Spleen (tissue), 11 donors: ENCODE measurements at regions not wholly inside any gene's neighbourhood (a gene's known extent, or its start where the extent isn't known, plus 50 kb on each side); places are given as distances from the start of the nearest gene placed in this dataset.

ENCODE experiments used
- DNase-seq: peaks from one replicate; pipeline ENCODE4 v3.0.0-alpha.2; 2020
- H3K27ac ChIP-seq, 8 donors: fragments of 200-600 bp; sonication (generic) in 7 of 8; 1 replicate in 4 of 8; 2 replicates in 4 of 8; pipeline versions ENCODE4 v1.5.0 to v1.8.0; 2016 to 2021; ENCODE audit warnings: inconsistent platforms in 4 of 8, mild to moderate bottlenecking in 4 of 8, moderate library complexity in 1 of 8
- H3K27me3 ChIP-seq, 7 donors: fragments of 200-600 bp; sonication (generic) in 6 of 7; replicated peaks in 1 of 7; 1 replicate in 4 of 7; 2 replicates in 3 of 7; pipeline versions ENCODE4 v1.5.0 to v1.8.0; 2016 to 2021; ENCODE audit warnings: inconsistent platforms in 3 of 7, mild to moderate bottlenecking in 1 of 7
- H3K36me3 ChIP-seq, 6 donors: fragments of 200-600 bp; sonication (generic) in 5 of 6; 1 replicate in 4 of 6; 2 replicates in 2 of 6; pipeline versions ENCODE4 v1.5.0 to v1.8.0; 2016 to 2021; ENCODE audit warnings: inconsistent platforms in 2 of 6
- H3K4me1 ChIP-seq, 6 donors: fragments of 200-600 bp; sonication (generic) in 5 of 6; 1 replicate in 3 of 6; 2 replicates in 3 of 6; pipeline versions ENCODE4 v1.5.0 to v1.8.0; 2016 to 2021; ENCODE audit warnings: inconsistent platforms in 3 of 6
- H3K4me3 ChIP-seq, 8 donors: fragments of 200-600 bp; sonication (generic) in 7 of 8; 1 replicate in 4 of 8; 2 replicates in 4 of 8; pipeline versions ENCODE4 v1.5.0 to v1.8.0; 2016 to 2021; ENCODE audit warnings: inconsistent platforms in 4 of 8, mild to moderate bottlenecking in 4 of 8, moderate library complexity in 2 of 8
- H3K9me3 ChIP-seq, 8 donors: fragments of 200-600 bp; sonication (generic) in 7 of 8; 1 replicate in 4 of 8; 2 replicates in 4 of 8; pipeline versions ENCODE4 v1.5.0 to v1.8.0; 2016 to 2021; ENCODE audit warnings: inconsistent platforms in 4 of 8
- POLR2A ChIP-seq, 3 donors: fragments of 450-650 bp; IDR thresholded peaks; one replicate each; pipeline ENCODE4 v1.5.1; 2017; ENCODE audit warnings: antibody characterized with exemption in 3 of 3, mild to moderate bottlenecking in 1 of 3
- POLR2AphosphoS5 ChIP-seq, 3 donors: sonication (generic); formaldehyde crosslinking; IDR thresholded peaks; one replicate each; pipeline ENCODE4 v1.5.1; 2017; ENCODE audit warnings: antibody characterized with exemption in 3 of 3
- WGBS, 5 donors: extraction: QIAGEN DNeasy Blood & Tissue Kit in 3 of 5; methylation state at CpG; one replicate each; pipeline versions ENCODE4 v1.1.5 to v1.1.7; 2013 to 2018; 5-methylcytosine and 5-hydroxymethylcytosine counted together
- intact Hi-C: fragments of 100-400 bp; cut with DNase I; formaldehyde crosslinking; loops from one replicate; pipeline ENCODE4 v1.15.0; 2023; ENCODE audit warnings: low total_unique reads
- TF ChIP-seq, protein P1 (sequence below), 11 experiments: fragments of 200-600 bp in 7 of 11; fragments of 450-650 bp in 4 of 11; sonication (generic) in 4 of 11; IDR thresholded peaks in 8 of 11; conservative IDR thresholded peaks in 3 of 11; 1 replicate in 7 of 11; 2 replicates in 4 of 11; pipeline versions ENCODE4 v1.4.0 to v1.8.0; 2016 to 2021; ENCODE audit warnings: antibody characterized with exemption in 11 of 11, inconsistent platforms in 4 of 11, mild to moderate bottlenecking in 1 of 11
- donor health status: healthy with polysubstance abuse.
- donor health status: DM: no; HTN: no; CAD: no; lungs with moderate emphysema.
- donor health status: DM: no; HTN: no; CAD: no.
- donor health status: Bipolar disorder and iron deficiency.
- donor health status: healthy.
- donor health status: DM: no; HTN: no; CAD: no.
- donor health status: DM: yes; HTN: yes; CAD: no.

DNA sequence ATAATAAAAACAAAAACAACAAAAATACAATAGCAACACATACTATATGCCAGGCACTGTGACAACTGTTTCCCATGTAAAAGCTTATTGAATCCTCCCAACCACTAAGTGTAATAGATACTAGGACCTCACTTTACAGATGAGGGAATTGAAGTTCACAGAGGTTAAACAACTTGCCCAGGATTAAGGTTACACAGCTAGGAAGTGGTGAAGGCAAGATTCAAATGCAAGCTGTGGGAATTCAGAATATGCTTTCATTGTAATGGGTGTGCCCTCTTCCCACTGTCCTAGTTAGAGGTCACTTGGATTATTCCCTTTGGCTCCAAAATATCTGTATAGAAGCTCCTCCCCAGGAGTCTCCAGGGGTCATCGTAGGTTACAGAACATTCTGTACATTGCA lies 231.1 kb downstream of the MREG start:
- TF ChIP-seq POLR2A (IDR thresholded peaks at IDR 0.05), result no peak
- TF ChIP-seq, protein P1, sequence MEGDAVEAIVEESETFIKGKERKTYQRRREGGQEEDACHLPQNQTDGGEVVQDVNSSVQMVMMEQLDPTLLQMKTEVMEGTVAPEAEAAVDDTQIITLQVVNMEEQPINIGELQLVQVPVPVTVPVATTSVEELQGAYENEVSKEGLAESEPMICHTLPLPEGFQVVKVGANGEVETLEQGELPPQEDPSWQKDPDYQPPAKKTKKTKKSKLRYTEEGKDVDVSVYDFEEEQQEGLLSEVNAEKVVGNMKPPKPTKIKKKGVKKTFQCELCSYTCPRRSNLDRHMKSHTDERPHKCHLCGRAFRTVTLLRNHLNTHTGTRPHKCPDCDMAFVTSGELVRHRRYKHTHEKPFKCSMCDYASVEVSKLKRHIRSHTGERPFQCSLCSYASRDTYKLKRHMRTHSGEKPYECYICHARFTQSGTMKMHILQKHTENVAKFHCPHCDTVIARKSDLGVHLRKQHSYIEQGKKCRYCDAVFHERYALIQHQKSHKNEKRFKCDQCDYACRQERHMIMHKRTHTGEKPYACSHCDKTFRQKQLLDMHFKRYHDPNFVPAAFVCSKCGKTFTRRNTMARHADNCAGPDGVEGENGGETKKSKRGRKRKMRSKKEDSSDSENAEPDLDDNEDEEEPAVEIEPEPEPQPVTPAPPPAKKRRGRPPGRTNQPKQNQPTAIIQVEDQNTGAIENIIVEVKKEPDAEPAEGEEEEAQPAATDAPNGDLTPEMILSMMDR (IDR thresholded peaks at IDR 0.05 in 8 of 11, conservative IDR thresholded peaks at IDR 0.05 in 3 of 11), result no peak
- TF ChIP-seq POLR2AphosphoS5 (IDR thresholded peaks at IDR 0.05), result no peak
- intact Hi-C loops, result no loop called here
- H3K4me3 ChIP-seq, result no peak overlapping the region
- no peaks in the 10 kb centered on the region for H3K4me1 ChIP-seq
- no peaks in the 10 kb centered on the region for H3K9me3 ChIP-seq
- no peak overlapping the region for H3K27ac ChIP-seq
- no peaks in the 10 kb centered on the region for H3K36me3 ChIP-seq
- 91 to 95% (median 94%) methylated on average over 1 of the region's 1 CpG for WGBS, 5 donors
- no peak for DNase-seq
- no peaks in the 10 kb centered on the region for H3K27me3 ChIP-seq

DNA sequence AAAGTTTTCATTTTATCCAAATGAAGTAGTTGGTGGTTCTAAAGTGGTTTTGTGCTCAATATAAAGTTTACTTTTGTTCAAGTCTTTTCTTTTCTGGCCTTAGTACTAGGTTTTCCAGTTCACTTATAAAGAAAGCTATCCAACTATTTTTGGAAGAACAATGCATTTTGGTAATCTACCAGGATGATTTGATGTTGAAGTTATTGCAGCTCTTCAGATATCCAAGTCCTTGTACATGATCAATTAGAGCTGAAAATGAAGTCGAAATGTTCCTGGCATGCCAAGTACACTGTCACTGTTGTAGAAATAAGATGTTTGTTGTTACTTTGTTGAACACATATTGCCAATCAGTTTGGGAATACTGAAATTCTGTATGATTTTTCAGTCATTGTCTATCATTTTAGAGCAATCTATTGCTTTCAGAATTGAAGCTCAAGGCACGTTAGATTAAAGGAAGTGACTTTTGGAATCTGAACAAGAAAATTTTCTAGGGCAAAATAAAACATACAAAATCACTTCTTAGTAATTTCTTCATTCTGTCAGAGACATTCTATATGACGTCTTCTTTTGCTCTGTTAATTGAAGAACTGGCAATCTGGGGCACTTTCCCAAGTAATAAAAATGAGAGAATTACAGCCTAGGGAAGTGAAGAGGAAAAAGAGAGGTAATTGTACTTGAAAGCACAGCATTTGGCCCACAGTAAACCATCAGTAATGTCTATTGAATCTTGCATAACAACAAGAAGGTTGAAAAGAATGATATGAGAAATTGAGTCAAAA lies 232.3 kb downstream of the MREG start:
- H3K4me3 ChIP-seq, result no peak overlapping the region
- H3K27ac ChIP-seq, result no peak overlapping the region
- intact Hi-C loops, result no loop called here
- TF ChIP-seq, protein P1 (IDR thresholded peaks at IDR 0.05 in 8 of 11, conservative IDR thresholded peaks at IDR 0.05 in 3 of 11), result no peak
- TF ChIP-seq POLR2AphosphoS5 (IDR thresholded peaks at IDR 0.05) (no peak), POLR2A (IDR thresholded peaks at IDR 0.05) (no peak)
- DNase-seq, result no peak
- no peaks in the 10 kb centered on the region for H3K27me3 ChIP-seq
- whole genome bisulfite sequencing, 5 donors, result 56 to 74% (median 62%) methylated on average over 3 of the region's 3 CpGs
- no peaks in the 10 kb centered on the region for H3K9me3 ChIP-seq
- H3K36me3 ChIP-seq, result no peaks in the 10 kb centered on the region
- no peaks in the 10 kb centered on the region for H3K4me1 ChIP-seq

DNA sequence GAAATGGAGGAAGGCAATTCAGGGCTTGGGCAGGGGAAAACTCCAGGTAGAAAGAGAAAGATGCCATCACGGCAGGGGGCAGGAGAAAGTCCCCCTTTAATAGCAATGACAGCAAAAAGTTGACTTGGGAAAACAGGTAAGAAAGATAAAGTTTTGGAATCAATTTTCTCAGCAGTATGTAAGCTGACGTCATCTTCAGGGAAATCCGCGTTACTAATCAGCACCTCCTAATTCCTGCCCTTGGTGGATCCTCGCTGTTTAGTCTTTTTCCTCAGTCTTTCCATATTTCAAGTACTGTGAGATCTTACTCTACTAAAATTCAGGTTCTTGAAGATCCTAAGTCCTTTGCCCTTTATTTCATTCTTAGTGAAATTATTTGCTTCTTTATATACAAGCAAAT lies 233.0 kb downstream of the MREG start:
- no peaks in the 10 kb centered on the region for H3K9me3 ChIP-seq
- no peak overlapping the region for H3K27ac ChIP-seq
- intact Hi-C loops, result no loop called here
- H3K4me3 ChIP-seq, result no peak overlapping the region
- no peaks in the 10 kb centered on the region for H3K4me1 ChIP-seq
- TF ChIP-seq, protein P1 (IDR thresholded peaks at IDR 0.05 in 8 of 11, conservative IDR thresholded peaks at IDR 0.05 in 3 of 11), result no peak
- no peak for TF ChIP-seq POLR2A (IDR thresholded peaks at IDR 0.05)
- no peak for TF ChIP-seq POLR2AphosphoS5 (IDR thresholded peaks at IDR 0.05)
- H3K36me3 ChIP-seq, result no peaks in the 10 kb centered on the region
- no peaks in the 10 kb centered on the region for H3K27me3 ChIP-seq
- DNase-seq, result no peak
- WGBS, 5 donors, result 73 to 91% (median 74%) methylated on average over 5 of the region's 5 CpGs

DNA sequence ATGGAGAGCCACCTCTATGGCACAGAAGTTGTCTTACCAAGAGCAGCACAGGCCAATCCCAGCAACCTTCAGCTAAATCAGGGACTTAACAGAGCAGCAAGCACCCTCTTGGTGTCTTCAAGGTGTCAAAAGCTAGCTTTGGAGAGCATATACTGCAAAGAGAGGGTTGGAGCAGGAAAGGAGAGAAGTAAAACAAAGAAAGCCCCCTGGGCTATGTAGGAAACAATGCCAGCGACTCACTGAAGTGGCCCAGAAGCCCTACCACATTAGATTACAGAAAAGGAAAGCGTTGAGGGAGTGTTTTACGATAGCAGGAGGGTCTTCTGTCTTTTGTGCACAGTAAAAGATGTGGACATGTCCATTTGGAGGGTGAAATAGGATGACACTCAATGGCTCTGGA lies 233.4 kb downstream of the MREG start:
- TF ChIP-seq, protein P1 (IDR thresholded peaks at IDR 0.05 in 8 of 11, conservative IDR thresholded peaks at IDR 0.05 in 3 of 11), result no peak
- TF ChIP-seq POLR2AphosphoS5 (IDR thresholded peaks at IDR 0.05), result no peak
- TF ChIP-seq POLR2A (IDR thresholded peaks at IDR 0.05), result no peak
- Histone ChIP-seq H3K4me3 (no peak overlapping the region), H3K36me3 (no peaks in the 10 kb centered on the region), H3K9me3 (no peaks in the 10 kb centered on the region), H3K4me1 (no peaks in the 10 kb centered on the region), H3K27ac (no peak overlapping the region), H3K27me3 (no peaks in the 10 kb centered on the region)
- 74 to 93% (median 90%) methylated on average over 3 of the region's 3 CpGs for WGBS, 5 donors
- DNase-seq, result no peak
- intact Hi-C loops, result no loop called here
